Breast epithelium (tissue), 3 donors: ENCODE measurements at regions not wholly inside any gene's neighbourhood (a gene's known extent, or its start where the extent isn't known, plus 50 kb on each side); places are given as distances from the start of the nearest gene placed in this dataset.

Source experiments
- POLR2A ChIP-seq: fragments of 450-650 bp; IDR thresholded peaks from one replicate; pipeline ENCODE4 v1.6.1; 2016; ENCODE audit warnings: antibody characterized with exemption, mild to moderate bottlenecking, moderate library complexity
- POLR2AphosphoS5 ChIP-seq, 3 donors: sonication (generic); formaldehyde crosslinking; IDR thresholded peaks; one replicate each; pipeline ENCODE4 v1.6.1; 2017; ENCODE audit warnings: antibody characterized with exemption in 3 of 3
- TF ChIP-seq, protein P1 (sequence below), 3 donors: fragments of 450-650 bp; IDR thresholded peaks; one replicate each; pipeline ENCODE4 v1.5.1; 2016 to 2017; ENCODE audit warnings: antibody characterized with exemption in 3 of 3, mild to moderate bottlenecking in 3 of 3, moderate library complexity in 3 of 3

DNA sequence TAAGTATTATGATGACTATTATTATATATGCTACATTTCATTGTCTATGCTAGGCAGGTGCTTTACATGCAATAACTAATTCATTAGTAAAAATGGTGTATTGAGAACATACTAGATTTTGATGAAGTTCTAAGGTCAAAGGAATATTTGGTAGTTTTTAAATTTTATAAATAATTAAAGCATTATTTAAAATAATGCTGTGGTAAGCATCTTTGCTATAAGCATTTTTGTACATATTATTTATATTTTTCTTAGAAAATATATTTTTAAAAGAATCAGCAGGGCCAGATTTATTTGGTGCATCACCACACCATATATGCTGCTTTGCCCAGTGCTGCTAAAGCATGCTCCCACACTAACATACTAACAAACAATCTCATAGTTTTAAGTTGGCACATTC lies 517.9 kb downstream of the C6orf118 start:
- TF ChIP-seq POLR2AphosphoS5 (IDR thresholded peaks at IDR 0.05) (no peak), POLR2A (no peak)
- TF ChIP-seq, protein P1, sequence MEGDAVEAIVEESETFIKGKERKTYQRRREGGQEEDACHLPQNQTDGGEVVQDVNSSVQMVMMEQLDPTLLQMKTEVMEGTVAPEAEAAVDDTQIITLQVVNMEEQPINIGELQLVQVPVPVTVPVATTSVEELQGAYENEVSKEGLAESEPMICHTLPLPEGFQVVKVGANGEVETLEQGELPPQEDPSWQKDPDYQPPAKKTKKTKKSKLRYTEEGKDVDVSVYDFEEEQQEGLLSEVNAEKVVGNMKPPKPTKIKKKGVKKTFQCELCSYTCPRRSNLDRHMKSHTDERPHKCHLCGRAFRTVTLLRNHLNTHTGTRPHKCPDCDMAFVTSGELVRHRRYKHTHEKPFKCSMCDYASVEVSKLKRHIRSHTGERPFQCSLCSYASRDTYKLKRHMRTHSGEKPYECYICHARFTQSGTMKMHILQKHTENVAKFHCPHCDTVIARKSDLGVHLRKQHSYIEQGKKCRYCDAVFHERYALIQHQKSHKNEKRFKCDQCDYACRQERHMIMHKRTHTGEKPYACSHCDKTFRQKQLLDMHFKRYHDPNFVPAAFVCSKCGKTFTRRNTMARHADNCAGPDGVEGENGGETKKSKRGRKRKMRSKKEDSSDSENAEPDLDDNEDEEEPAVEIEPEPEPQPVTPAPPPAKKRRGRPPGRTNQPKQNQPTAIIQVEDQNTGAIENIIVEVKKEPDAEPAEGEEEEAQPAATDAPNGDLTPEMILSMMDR (IDR thresholded peaks at IDR 0.05): no peak
